ENCODE measurements at regions not wholly inside any gene's neighbourhood (a gene's known extent, or its start where the extent isn't known, plus 50 kb on each side); places are given as distances from the start of the nearest gene placed in this dataset.

DNA sequence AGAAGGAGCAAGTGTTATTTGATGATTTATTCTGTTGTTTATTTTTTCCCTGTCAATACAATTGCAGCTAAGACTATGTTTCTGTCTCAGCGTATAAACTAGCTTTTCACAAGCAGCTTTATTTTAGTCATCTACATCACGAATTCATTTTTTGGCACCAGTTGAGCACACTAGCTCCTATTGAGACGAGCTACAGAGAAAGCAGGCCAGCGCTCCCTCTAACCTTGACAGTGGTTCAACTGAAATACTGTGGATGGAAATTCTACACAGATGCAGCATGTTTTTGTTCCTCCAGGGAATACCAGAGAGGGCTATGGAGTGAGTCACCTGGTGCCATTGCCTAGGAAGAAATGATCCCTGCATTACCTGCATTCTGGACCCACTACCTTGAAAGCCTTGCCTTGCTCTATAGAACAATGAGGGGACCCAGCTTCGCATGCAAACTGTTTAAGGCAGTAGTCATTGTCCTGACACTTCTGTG is 108.2 kb upstream of the ARHGAP42 start:
- peaks cover 0 to 25% (median 15%) of the 10 kb centered on the region in 4 donors for H3K4me1 ChIP-seq
- intact Hi-C loops (cut with DNase I), result no loop called here
- 40% methylated on average over 5 of the region's 5 CpGs for WGBS
- H3K4me3 ChIP-seq, result no peak overlapping the region
- H3K9me3 ChIP-seq, result no peaks in the 10 kb centered on the region
- H3K36me3 ChIP-seq, result no peaks in the 10 kb centered on the region
- DNase-seq (ENCODE audit: extremely low spot score), result no peak
- TF ChIP-seq CTCF (IDR thresholded peaks at IDR 0.05) (no peak), POLR2AphosphoS5 (IDR thresholded peaks at IDR 0.05) (no peak)
- H3K27ac ChIP-seq (replicated peaks in 1 of 4), result peak overlapping the region in 3 of 4 donors; percentile 4 to 45 (median 5)
- H3K27me3 ChIP-seq, result no peaks in the 10 kb centered on the region

DNA sequence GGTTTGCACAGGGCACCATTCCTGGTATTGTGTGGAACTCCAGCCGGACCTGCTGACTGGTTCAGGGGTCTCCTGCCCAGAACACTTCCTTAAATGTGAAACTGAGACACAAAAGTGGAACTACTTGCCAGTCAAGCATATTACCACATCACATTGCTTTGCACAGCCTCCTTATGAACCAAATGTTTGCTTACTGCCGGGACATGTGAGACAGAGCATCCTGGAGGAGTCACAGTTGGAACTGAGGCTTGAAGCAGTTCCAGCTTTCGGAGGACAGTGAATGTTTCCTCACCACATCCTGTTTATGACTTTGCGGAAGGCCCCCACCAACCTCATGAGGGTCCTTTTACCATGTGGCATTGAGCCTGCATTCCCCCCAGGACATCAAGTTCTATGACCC is 105.8 kb upstream of the ARHGAP42 start:
- DNase-seq (ENCODE audit: extremely low spot score), result no peak
- Histone ChIP-seq H3K9me3 (no peaks in the 10 kb centered on the region), H3K27me3 (no peaks in the 10 kb centered on the region), H3K36me3 (no peaks in the 10 kb centered on the region), H3K4me3 (no peak overlapping the region), H3K4me1 (peaks cover 0 to 18% (median 13%) of the 10 kb centered on the region in 4 donors), H3K27ac (replicated peaks in 1 of 4) (no peak overlapping the region)
- WGBS, result 55% methylated on average over 4 of the region's 4 CpGs
- TF ChIP-seq POLR2A (IDR thresholded peaks at IDR 0.05; ENCODE audit: low read depth) (no peak), EP300 (IDR thresholded peaks at IDR 0.05) (no peak), POLR2AphosphoS5 (IDR thresholded peaks at IDR 0.05) (no peak), CTCF (IDR thresholded peaks at IDR 0.05) (no peak)
- intact Hi-C loops (cut with DNase I), result no loop called here

DNA sequence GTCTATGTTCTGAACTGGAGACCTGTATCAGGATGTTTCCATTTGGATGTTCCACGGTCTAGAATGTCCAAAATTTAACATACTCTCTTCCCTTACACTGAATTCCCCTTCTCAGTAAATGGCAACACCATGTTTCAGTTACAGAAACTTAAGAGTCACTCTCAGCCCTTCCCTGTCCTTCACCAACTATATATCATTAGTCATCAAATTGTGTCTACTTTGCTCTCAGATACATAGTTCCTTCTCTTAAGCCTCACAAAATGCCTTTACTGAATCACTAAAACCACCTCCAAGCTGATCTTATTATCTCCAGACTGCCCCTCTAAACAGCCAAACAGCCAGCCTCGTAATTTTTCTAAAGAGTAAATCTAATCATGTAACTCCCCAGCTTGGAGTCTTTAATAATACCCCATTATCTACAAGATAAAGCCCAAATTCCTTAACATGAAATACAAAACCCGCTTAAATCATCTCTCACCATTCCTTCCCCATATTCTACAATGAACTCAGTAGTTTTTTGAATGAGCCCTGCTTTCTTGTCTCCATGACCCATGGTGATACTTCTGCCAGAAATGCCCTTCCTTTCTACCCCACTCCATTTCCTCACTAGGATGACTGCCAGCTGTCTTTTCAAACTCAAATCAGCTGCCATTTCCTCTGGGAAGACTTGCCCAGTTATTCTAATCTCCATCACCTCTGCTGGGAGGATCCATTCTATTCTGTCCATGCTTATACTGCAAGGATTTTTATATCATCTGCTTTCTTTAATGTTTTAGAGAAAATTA is 102.7 kb upstream of the ARHGAP42 start:
- intact Hi-C loops (cut with DNase I), result no loop called here
- Histone ChIP-seq H3K9me3 (no peaks in the 10 kb centered on the region), H3K4me3 (no peak overlapping the region), H3K4me1 (peaks cover 0 to 3% (median 0%) of the 10 kb centered on the region in 4 donors), H3K27ac (replicated peaks in 1 of 4) (no peak overlapping the region), H3K36me3 (no peaks in the 10 kb centered on the region), H3K27me3 (no peaks in the 10 kb centered on the region)
- TF ChIP-seq CTCF (IDR thresholded peaks at IDR 0.05), result no peak
- TF ChIP-seq POLR2A (IDR thresholded peaks at IDR 0.05; ENCODE audit: low read depth), result no peak
- TF ChIP-seq POLR2AphosphoS5 (IDR thresholded peaks at IDR 0.05), result no peak
- TF ChIP-seq EP300 (IDR thresholded peaks at IDR 0.05), result no peak
- 81% methylated on average over 3 of the region's 3 CpGs for WGBS
- no peak for DNase-seq (ENCODE audit: extremely low spot score)

DNA sequence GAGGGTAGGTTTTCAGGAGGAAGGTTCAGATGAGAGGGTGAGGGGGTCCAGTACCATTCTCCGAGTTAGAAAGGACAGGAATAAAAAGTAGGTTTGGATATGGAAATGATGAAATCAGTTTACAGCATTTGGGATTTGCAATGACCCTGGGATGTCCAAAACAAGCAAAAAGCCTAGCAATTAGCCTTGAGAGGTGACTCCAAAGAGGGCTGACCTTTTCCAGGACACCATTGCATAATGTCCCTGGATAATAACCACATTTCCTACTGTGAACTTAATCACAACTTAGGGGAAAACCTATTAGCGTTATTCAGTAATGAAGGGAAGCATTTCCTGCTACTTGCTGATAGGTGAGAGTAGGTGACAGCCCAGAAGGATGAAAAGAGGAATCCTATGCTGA is 101.4 kb upstream of the ARHGAP42 start:
- Histone ChIP-seq H3K27ac (replicated peaks in 1 of 4) (peak overlapping the region in 1 of 4 donors; percentile 7), H3K4me1 (peaks cover 0 to 3% (median 0%) of the 10 kb centered on the region in 4 donors), H3K27me3 (no peaks in the 10 kb centered on the region), H3K36me3 (no peaks in the 10 kb centered on the region), H3K9me3 (no peaks in the 10 kb centered on the region), H3K4me3 (no peak overlapping the region)
- no peak for DNase-seq (ENCODE audit: extremely low spot score)
- no peak for TF ChIP-seq EP300 (IDR thresholded peaks at IDR 0.05)
- no peak for TF ChIP-seq POLR2A (IDR thresholded peaks at IDR 0.05; ENCODE audit: low read depth)
- TF ChIP-seq POLR2AphosphoS5 (IDR thresholded peaks at IDR 0.05), result no peak
- no peak for TF ChIP-seq CTCF (IDR thresholded peaks at IDR 0.05)
- intact Hi-C loops (cut with DNase I), result no loop called here
- WGBS, result 66% methylated on average over 2 of the region's 2 CpGs

Measured in esophagus muscularis mucosa (tissue), 4 donors.